ENCODE measurements at regions not wholly inside any gene's neighbourhood (a gene's known extent, or its start where the extent isn't known, plus 50 kb on each side); places are given as distances from the start of the nearest gene placed in this dataset.

- no peak for TF ChIP-seq NFRKB (IDR thresholded peaks at IDR 0.05)
- TF ChIP-seq FOXK2 (IDR thresholded peaks at IDR 0.05): no peak
- no peak for TF ChIP-seq ELF4 (IDR thresholded peaks at IDR 0.05)
Measured at GRCh38 chr5:117424559-117424958, 849.9 kb upstream of the SEMA6A start.

All from HEK293T (cell line).